Liver (tissue), 3 donors: ENCODE measurements at regions not wholly inside any gene's neighbourhood (a gene's known extent, or its start where the extent isn't known, plus 50 kb on each side); places are given as distances from the start of the nearest gene placed in this dataset.

Source experiments
- EGR1 ChIP-seq, 2 donors: IDR thresholded peaks; 2 replicates each; pipeline ENCODE4 v1.6.1; 2016 to 2018; ENCODE audit warnings: antibody characterized with exemption in 2 of 2, low read depth in 2 of 2
- TF ChIP-seq, protein P1 (sequence below): fragments of 150-350 bp; IDR thresholded peaks from 2 replicates; pipeline ENCODE4 v1.5.1; 2017; ENCODE audit warnings: improper control_type of control experiment, low read depth, low read length; ENCODE audit not compliant: missing input control
- donor health status: healthy.
- donor health status: healthy.

DNA sequence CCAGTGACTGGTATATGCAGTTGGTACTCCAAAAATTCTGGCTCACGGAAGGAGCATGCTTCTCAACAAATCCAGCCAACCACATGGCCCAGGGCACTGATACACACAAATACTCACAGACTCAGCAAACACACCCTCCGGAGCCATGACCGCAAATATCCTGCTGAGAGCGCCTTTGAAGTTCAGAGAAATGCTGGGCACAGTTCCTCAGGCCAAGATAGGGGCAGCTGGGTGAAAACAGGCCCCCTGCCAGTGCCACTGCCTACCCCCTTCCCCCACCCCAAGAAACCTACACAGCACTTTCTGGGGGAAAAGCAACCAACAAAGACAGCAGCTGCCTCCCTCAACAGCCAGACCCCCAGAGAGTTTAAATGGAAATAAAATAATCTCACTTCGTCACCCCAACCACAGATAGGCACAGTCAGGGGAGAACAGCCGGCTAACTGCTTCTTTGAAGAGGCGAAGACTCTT, 120.0 kb downstream of the C5orf15 start:
- TF ChIP-seq EGR1 (IDR thresholded peaks at IDR 0.05; ENCODE audit: low read depth in 2 of 2), result no peak
- TF ChIP-seq, protein P1, sequence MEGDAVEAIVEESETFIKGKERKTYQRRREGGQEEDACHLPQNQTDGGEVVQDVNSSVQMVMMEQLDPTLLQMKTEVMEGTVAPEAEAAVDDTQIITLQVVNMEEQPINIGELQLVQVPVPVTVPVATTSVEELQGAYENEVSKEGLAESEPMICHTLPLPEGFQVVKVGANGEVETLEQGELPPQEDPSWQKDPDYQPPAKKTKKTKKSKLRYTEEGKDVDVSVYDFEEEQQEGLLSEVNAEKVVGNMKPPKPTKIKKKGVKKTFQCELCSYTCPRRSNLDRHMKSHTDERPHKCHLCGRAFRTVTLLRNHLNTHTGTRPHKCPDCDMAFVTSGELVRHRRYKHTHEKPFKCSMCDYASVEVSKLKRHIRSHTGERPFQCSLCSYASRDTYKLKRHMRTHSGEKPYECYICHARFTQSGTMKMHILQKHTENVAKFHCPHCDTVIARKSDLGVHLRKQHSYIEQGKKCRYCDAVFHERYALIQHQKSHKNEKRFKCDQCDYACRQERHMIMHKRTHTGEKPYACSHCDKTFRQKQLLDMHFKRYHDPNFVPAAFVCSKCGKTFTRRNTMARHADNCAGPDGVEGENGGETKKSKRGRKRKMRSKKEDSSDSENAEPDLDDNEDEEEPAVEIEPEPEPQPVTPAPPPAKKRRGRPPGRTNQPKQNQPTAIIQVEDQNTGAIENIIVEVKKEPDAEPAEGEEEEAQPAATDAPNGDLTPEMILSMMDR, result no peak
